GM12874 (cell line): ENCODE measurements at regions not wholly inside any gene's neighbourhood (a gene's known extent, or its start where the extent isn't known, plus 50 kb on each side); places are given as distances from the start of the nearest gene placed in this dataset.
A peak's percentile ranks its signal among the peaks of the same experiment; 100 is the strongest.

Source experiments
- TF ChIP-seq, protein P1 (sequence below): IDR thresholded peaks from 2 replicates; pipeline ENCODE4 v1.5.1; 2011; ENCODE audit warnings: low read depth, mild to moderate bottlenecking, control low read depth, low read length, moderate library complexity; ENCODE audit not compliant: insufficient read depth

DNA sequence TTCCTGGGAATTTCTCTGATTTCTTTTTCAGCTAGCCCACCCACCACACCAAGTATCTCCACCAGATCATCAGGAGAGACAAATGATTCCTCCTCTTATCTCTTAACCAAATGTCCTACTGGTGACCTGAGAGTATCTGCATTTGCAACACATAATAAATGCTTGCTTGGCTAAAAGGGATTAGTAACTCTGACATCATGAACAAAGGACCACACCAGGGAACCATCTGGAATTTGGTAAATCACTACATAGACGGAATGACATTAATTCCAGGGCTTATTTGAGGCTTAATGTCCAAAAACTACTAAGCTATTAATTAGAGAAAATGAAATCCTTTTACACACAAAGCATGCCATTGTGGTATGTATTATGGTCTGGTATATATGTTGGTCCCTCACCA lies 139.0 kb downstream of the RAP2A start:
- TF ChIP-seq, protein P1, sequence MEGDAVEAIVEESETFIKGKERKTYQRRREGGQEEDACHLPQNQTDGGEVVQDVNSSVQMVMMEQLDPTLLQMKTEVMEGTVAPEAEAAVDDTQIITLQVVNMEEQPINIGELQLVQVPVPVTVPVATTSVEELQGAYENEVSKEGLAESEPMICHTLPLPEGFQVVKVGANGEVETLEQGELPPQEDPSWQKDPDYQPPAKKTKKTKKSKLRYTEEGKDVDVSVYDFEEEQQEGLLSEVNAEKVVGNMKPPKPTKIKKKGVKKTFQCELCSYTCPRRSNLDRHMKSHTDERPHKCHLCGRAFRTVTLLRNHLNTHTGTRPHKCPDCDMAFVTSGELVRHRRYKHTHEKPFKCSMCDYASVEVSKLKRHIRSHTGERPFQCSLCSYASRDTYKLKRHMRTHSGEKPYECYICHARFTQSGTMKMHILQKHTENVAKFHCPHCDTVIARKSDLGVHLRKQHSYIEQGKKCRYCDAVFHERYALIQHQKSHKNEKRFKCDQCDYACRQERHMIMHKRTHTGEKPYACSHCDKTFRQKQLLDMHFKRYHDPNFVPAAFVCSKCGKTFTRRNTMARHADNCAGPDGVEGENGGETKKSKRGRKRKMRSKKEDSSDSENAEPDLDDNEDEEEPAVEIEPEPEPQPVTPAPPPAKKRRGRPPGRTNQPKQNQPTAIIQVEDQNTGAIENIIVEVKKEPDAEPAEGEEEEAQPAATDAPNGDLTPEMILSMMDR: no peak

DNA sequence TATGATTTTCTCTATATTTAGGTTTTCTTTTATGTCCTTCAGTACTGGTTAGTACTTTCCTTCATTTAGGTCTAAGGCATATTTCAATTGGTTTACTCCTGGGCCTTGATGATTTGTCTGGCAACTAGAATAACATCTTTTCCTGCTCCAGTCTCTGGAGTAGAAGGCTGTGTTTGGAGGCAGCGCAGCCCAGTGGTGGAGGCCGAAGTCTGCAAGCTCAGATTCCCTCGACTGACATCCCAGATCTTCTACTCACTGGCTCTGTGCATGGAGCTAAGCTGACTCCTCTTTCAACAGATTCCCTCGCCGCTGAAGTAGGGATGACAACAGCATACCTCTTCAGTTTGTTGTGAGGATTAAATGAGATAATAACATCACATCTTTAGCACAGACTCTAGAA lies 141.0 kb downstream of the RAP2A start:
- TF ChIP-seq, protein P1: peak; percentile 53

DNA sequence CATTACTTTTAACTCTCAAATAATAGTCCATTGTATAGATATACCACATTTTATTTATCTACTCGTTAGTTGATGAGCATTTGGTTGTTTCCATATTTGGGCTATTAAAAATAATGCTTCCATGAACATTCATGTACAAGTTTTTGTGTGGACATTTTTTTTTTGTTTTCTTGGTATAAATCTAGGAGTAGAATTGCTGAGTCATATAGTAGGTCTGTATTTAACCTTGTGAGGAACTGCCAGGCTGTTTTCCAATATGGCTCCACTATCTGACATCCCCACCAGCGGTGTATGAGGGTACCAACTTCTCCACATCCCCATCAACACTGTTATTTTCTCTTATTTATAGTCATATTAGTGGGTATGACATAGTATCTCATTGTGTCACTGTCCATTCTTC lies 143.1 kb downstream of the RAP2A start:
- TF ChIP-seq, protein P1: no peak

DNA sequence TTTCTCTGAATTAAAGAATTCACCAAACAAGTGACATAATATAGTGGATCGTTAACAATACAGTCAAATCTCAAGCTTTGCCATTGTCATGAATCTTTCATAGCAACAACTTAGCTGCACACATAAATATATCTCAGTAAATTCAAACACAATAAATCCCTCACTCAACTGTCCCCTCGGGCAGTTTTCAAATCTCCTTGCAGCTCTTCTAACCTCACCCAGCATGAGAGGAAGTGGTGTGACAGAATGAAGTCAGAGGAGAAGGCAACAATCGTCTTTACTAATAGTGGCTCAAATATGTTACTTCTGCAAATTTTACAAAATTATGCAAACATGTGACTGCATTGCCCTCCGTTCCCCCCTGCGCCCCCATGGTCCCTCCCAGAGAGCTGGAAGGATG lies 148.2 kb downstream of the RAP2A start:
- TF ChIP-seq, protein P1: no peak

DNA sequence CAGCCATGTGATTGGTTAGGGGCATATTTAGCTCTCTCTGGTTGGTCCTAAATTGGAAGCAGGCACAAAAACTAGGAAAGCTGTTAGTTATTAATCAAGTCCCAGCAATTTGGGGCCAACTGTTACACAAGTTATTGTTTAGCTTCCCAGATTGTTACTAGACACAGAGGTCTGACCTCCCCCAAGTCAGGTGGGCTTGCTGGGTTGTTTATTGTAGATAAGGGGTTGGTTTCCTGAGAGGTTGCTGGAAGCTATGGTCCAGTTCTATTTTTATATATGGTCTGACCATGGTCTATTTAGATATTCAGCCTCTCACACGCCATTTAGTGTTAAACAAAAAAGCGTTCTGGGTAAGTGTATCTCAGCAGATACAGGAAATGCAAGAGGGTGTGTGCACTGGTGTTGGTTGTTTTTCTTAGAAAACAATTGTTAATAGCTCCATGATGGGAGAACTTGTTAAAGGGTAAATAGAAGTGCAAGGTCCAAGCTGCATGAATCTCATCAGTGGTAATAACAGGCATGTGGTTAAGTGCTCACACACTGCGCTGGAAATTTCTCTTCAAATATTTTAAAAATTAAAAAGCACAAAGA lies 150.0 kb downstream of the RAP2A start:
- TF ChIP-seq, protein P1: no peak

DNA sequence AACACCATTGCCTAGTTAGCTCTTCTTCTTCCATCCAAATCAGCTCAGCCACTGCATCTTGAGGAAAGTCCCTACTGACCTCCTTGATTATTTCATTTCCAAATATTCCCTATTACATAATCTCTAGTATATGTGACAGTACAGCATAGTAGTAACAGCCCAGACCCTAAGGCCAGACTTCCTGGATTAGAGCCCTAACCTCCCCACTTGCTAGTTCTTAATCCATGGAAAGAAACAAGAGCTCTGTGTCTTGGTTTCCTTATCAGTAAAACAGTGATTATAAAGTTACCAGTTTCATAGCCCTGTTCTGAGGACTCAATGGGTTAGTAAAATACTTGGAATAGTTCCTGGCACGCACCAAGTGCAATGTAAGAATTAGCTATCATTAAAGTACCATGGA lies 153.0 kb downstream of the RAP2A start:
- TF ChIP-seq, protein P1: no peak

DNA sequence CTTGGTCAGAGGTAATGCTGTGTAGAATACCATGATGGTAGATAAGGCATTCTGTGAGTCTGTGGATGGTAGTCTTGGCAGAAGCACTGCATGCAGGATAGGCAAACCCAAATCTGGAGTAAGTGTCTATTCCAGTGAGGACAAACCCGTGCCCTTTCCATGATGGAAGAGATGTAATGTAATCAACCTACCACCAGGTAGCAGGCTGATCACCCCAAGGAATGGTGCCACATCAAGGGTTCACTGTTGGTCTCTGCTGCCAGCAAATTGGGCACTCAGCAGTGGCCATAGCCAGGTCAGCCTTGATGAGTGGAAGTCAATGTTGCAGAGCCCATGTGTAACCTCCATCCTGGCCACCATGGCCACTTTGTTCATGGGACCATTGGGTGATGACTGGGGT lies 155.0 kb downstream of the RAP2A start:
- TF ChIP-seq, protein P1: no peak
